Effector CD8-positive, alpha-beta T cell (primary cell): ENCODE measurements at regions not wholly inside any gene's neighbourhood (a gene's known extent, or its start where the extent isn't known, plus 50 kb on each side); places are given as distances from the start of the nearest gene placed in this dataset.

Source experiments
- DNase-seq: peaks from one replicate; lab custom pipeline; 2025; lab: John Stamatoyannopoulos, UW

- DNase-seq = no peak
These were observed 198.2 kb upstream of the ARSJ start for GRCh38 chr4:114177628-114178027.

- DNase-seq = no peak
These were observed 198.9 kb upstream of the ARSJ start for GRCh38 chr4:114178392-114178791.

GRCh38 chr4:114180481-114180880 is 201.0 kb upstream of the ARSJ start:
- peak; percentile 1 for DNase-seq

- no peak for DNase-seq
These were observed 205.5 kb upstream of the ARSJ start for GRCh38 chr4:114184901-114185300.

- DNase-seq = no peak
These were observed 208.1 kb upstream of the ARSJ start for GRCh38 chr4:114187592-114187991.

GRCh38 chr4:114191496-114191895 is 212.0 kb upstream of the ARSJ start:
- DNase-seq = no peak

- DNase-seq = no peak
These were observed 213.4 kb upstream of the ARSJ start for GRCh38 chr4:114192854-114193253.

- DNase-seq = no peak
These were observed 214.4 kb upstream of the ARSJ start for GRCh38 chr4:114193624-114194399.

- DNase-seq = no peak
These were observed 217.2 kb upstream of the ARSJ start for GRCh38 chr4:114196606-114197005.

GRCh38 chr4:114200026-114200425 is 220.6 kb upstream of the ARSJ start:
- DNase-seq = no peak

- no peak for DNase-seq
These were observed 225.8 kb upstream of the ARSJ start for GRCh38 chr4:114205261-114205660.

GRCh38 chr4:114208574-114209151 is 229.2 kb upstream of the ARSJ start:
- DNase-seq = no peak

GRCh38 chr4:114209584-114209983 is 230.1 kb upstream of the ARSJ start:
- DNase-seq = no peak

- no peak for DNase-seq
These were observed 232.1 kb upstream of the ARSJ start for GRCh38 chr4:114211556-114211955.

GRCh38 chr4:114217150-114217817 is 237.8 kb upstream of the ARSJ start:
- no peak for DNase-seq

- DNase-seq = no peak
These were observed 244.1 kb upstream of the ARSJ start for GRCh38 chr4:114223580-114223979.

GRCh38 chr4:114225436-114225835 is 246.0 kb upstream of the ARSJ start:
- DNase-seq = no peak

- DNase-seq = no peak
These were observed 246.7 kb upstream of the ARSJ start for GRCh38 chr4:114226179-114226578.

GRCh38 chr4:114226968-114227760 is 247.7 kb upstream of the ARSJ start:
- no peak for DNase-seq

GRCh38 chr4:114229706-114230105 is 250.3 kb upstream of the ARSJ start:
- DNase-seq = no peak

GRCh38 chr4:114236171-114236769 is 256.8 kb upstream of the ARSJ start:
- DNase-seq = no peak

- DNase-seq = no peak
These were observed 258.6 kb upstream of the ARSJ start for GRCh38 chr4:114237997-114238396.
